ENCODE measurements at regions not wholly inside any gene's neighbourhood (a gene's known extent, or its start where the extent isn't known, plus 50 kb on each side); places are given as distances from the start of the nearest gene placed in this dataset.

GRCh38 chr9:13429301-13430190 lies 150.1 kb upstream of the MPDZ start:
- dilution Hi-C loops (cut with MboI; ENCODE audit: extremely low pct_ligation_motif_present, low sequenced_read_pairs) = no loop called here
- intact Hi-C loops (cut with micrococcal nuclease) = loop anchor here (5.0 kb wide), 2 partner anchors 77 to 138 kb away; no protein-coding TSS in a partner anchor
- H3K4me3 ChIP-seq (replicated peaks in 1 of 3; ENCODE audit: insufficient read depth in 1 of 3, low read depth in 1 of 3, low read length in 3 of 3) = no peak overlapping the region
- no peaks in the 10 kb centered on the region for H3K9me1 ChIP-seq (replicated peaks; ENCODE audit: control insufficient read depth, extremely low read depth, insufficient read depth, low read length)
- peaks cover 10% of the 10 kb centered on the region for H3K4me1 ChIP-seq (ENCODE audit: control insufficient read depth, extremely low read depth, insufficient read depth, low read length)
- H3K9ac ChIP-seq (replicated peaks; ENCODE audit: extremely low read depth, insufficient read depth, low read length) = no peak overlapping the region
- no peak for TF ChIP-seq JUN (IDR thresholded peaks at IDR 0.05; ENCODE audit: borderline replicate concordance, insufficient read depth, insufficient read length, low read depth)
- no peak for TF ChIP-seq POLR2AphosphoS5 (IDR thresholded peaks at IDR 0.05; ENCODE audit: insufficient read depth, low read depth, low read length)
- TF ChIP-seq MYC (IDR thresholded peaks at IDR 0.05; ENCODE audit: low read depth, low read length) = no peak
- H3K27me3 ChIP-seq (ENCODE audit: control insufficient read depth in 2 of 2, insufficient read depth in 2 of 2, low read length in 2 of 2) = no peaks in the 10 kb centered on the region
- H4K20me1 ChIP-seq (replicated peaks; ENCODE audit: control insufficient read depth, extremely low read depth, insufficient read depth, low read length) = no peaks in the 10 kb centered on the region
- no peak overlapping the region for H2AFZ ChIP-seq (ENCODE audit: low read depth, low read length)
- no peaks in the 10 kb centered on the region for H3K79me2 ChIP-seq (ENCODE audit: control insufficient read depth, insufficient read depth, low read length)
- FAIRE-seq = no peak
- CTCF ChIA-PET = interaction anchor here (1.6 to 3.7 kb wide), 16 partner anchors 8 to 1232 kb away, joined by 3 to 60 read pairs (median 12); no protein-coding TSS in a partner anchor
- no peak for DNase-seq (ENCODE audit: low read depth, low spot score)
- POLR2A ChIA-PET = interaction anchor here (0.6 kb wide), 1 partner anchor 258 kb away, joined by 4 read pairs; no protein-coding TSS in a partner anchor
- no peaks in the 10 kb centered on the region for H3K9me3 ChIP-seq (replicated peaks; ENCODE audit: control insufficient read depth, insufficient read depth, low read length)
- BruUV-seq (replicated peaks) = no TSS peak
- no peak overlapping the region for H3K4me2 ChIP-seq (ENCODE audit: insufficient read depth, low read length)
- no peak overlapping the region for H3K27ac ChIP-seq (ENCODE audit: insufficient read depth, low read depth, low read length)
- no peaks in the 10 kb centered on the region for H3K36me3 ChIP-seq (ENCODE audit: control insufficient read depth in 2 of 2, extremely low read depth in 1 of 2, insufficient read depth in 2 of 2, low read length in 2 of 2)

GRCh38 chr9:13428766-13429165 lies 149.3 kb upstream of the MPDZ start:
- H3K27ac ChIP-seq (ENCODE audit: insufficient read depth, low read depth, low read length) = no peak overlapping the region
- POLR2A ChIA-PET = interaction anchor here (0.5 to 0.6 kb wide), 2 partner anchors 259 to 674 kb away, joined by 3 to 4 read pairs; no protein-coding TSS in a partner anchor
- no peak overlapping the region for H3K4me3 ChIP-seq (replicated peaks in 1 of 3; ENCODE audit: insufficient read depth in 1 of 3, low read depth in 1 of 3, low read length in 3 of 3)
- no peak for DNase-seq (ENCODE audit: low read depth, low spot score)
- no peak for FAIRE-seq
- no peaks in the 10 kb centered on the region for H4K20me1 ChIP-seq (replicated peaks; ENCODE audit: control insufficient read depth, extremely low read depth, insufficient read depth, low read length)
- CTCF ChIA-PET = interaction anchor here (0.8 to 3.7 kb wide), 40 partner anchors 8 to 1233 kb away, joined by 3 to 60 read pairs (median 6); no protein-coding TSS in a partner anchor
- H3K36me3 ChIP-seq (ENCODE audit: control insufficient read depth in 2 of 2, extremely low read depth in 1 of 2, insufficient read depth in 2 of 2, low read length in 2 of 2) = no peaks in the 10 kb centered on the region
- H3K27me3 ChIP-seq (ENCODE audit: control insufficient read depth in 2 of 2, insufficient read depth in 2 of 2, low read length in 2 of 2) = no peaks in the 10 kb centered on the region
- no peaks in the 10 kb centered on the region for H3K9me3 ChIP-seq (replicated peaks; ENCODE audit: control insufficient read depth, insufficient read depth, low read length)
- intact Hi-C loops (cut with micrococcal nuclease) = loop anchor here (5.0 kb wide), 2 partner anchors 76 to 139 kb away; no protein-coding TSS in a partner anchor
- no TSS peak for BruUV-seq (replicated peaks)
- no peaks in the 10 kb centered on the region for H3K9me1 ChIP-seq (replicated peaks; ENCODE audit: control insufficient read depth, extremely low read depth, insufficient read depth, low read length)
- no peaks in the 10 kb centered on the region for H3K79me2 ChIP-seq (ENCODE audit: control insufficient read depth, insufficient read depth, low read length)
- dilution Hi-C loops (cut with MboI; ENCODE audit: extremely low pct_ligation_motif_present, low sequenced_read_pairs) = no loop called here
- TF ChIP-seq GATA2 (IDR thresholded peaks at IDR 0.05; ENCODE audit: insufficient read depth, insufficient read length, low read depth, low read length) = no peak
- no peak for TF ChIP-seq EZH2 (IDR thresholded peaks at IDR 0.05; ENCODE audit: borderline replicate concordance, low read depth, low read length, severe bottlenecking)
- TF ChIP-seq FOS (IDR thresholded peaks at IDR 0.05; ENCODE audit: borderline replicate concordance, insufficient read depth, low read length) = no peak
- TF ChIP-seq CTCF (IDR thresholded peaks at IDR 0.05; ENCODE audit: extremely low read depth in 1 of 2, insufficient read depth in 1 of 2, low read depth in 1 of 2, low read length in 2 of 2) = no peak
- TF ChIP-seq MAX (IDR thresholded peaks at IDR 0.05; ENCODE audit: insufficient read depth, insufficient read length) = no peak
- no peak for TF ChIP-seq MYC (IDR thresholded peaks at IDR 0.05; ENCODE audit: low read depth, low read length)
- no peak for TF ChIP-seq JUN (IDR thresholded peaks at IDR 0.05; ENCODE audit: borderline replicate concordance, insufficient read depth, insufficient read length, low read depth)
- TF ChIP-seq POLR2AphosphoS5 (IDR thresholded peaks at IDR 0.05; ENCODE audit: insufficient read depth, low read depth, low read length) = no peak
- TF ChIP-seq POLR2A (IDR thresholded peaks at IDR 0.05; ENCODE audit: low read depth, low read length) = no peak
- no peak overlapping the region for H2AFZ ChIP-seq (ENCODE audit: low read depth, low read length)
- H3K4me2 ChIP-seq (ENCODE audit: insufficient read depth, low read length) = no peak overlapping the region
- H3K9ac ChIP-seq (replicated peaks; ENCODE audit: extremely low read depth, insufficient read depth, low read length) = no peak overlapping the region
- peaks cover 10% of the 10 kb centered on the region for H3K4me1 ChIP-seq (ENCODE audit: control insufficient read depth, extremely low read depth, insufficient read depth, low read length)

Measured in endothelial cell of umbilical vein (primary cell).